Prostate gland (tissue), 2 donors: ENCODE measurements at regions not wholly inside any gene's neighbourhood (a gene's known extent, or its start where the extent isn't known, plus 50 kb on each side); places are given as distances from the start of the nearest gene placed in this dataset.

ENCODE experiments used
- CTCF ChIP-seq, 4 experiments: fragments of 200-600 bp in 2 of 4; fragments of 450-650 bp in 2 of 4; sonication (generic) in 2 of 4; IDR thresholded peaks; 1 replicate in 3 of 4; 2 replicates in 1 of 4; pipeline ENCODE4 v1.5.1; 2016 to 2019; ENCODE audit warnings: antibody characterized with exemption in 4 of 4, mild to moderate bottlenecking in 2 of 4, moderate library complexity in 2 of 4
- POLR2A ChIP-seq: fragments of 450-650 bp; IDR thresholded peaks from one replicate; pipeline ENCODE4 v1.6.1; 2016; ENCODE audit warnings: antibody characterized with exemption, mild to moderate bottlenecking
- POLR2AphosphoS5 ChIP-seq: sonication (generic); formaldehyde crosslinking; IDR thresholded peaks from one replicate; pipeline ENCODE4 v1.6.1; 2017; ENCODE audit warnings: antibody characterized with exemption

GRCh38 chr7:3109311-3109915 is 65.7 kb upstream of the CARD11 start:
- TF ChIP-seq CTCF (IDR thresholded peaks at IDR 0.05) (no peak), POLR2AphosphoS5 (no peak), POLR2A (no peak)
